Bronchial epithelial cell (primary cell): ENCODE measurements at regions not wholly inside any gene's neighbourhood (a gene's known extent, or its start where the extent isn't known, plus 50 kb on each side); places are given as distances from the start of the nearest gene placed in this dataset.

Source experiments
- DNase-seq: peaks from one replicate; pipeline ENCODE4 v3.0.0-alpha.2; 2010; ENCODE audit warnings: low read depth
- FAIRE-seq: peaks from 2 replicates; lab custom pipeline; 2011; peaks lifted over from hg19 to GRCh38; lab: Jason Lieb, UNC
- H3K27me3 ChIP-seq: 2 replicates; pipeline ENCODE4 v1.5.1; 2011; ENCODE audit warnings: low read length; ENCODE audit not compliant: control insufficient read depth, insufficient read depth
- H3K36me3 ChIP-seq: 2 replicates; pipeline ENCODE4 v1.5.1; 2011; ENCODE audit warnings: low read length; ENCODE audit not compliant: control insufficient read depth, insufficient read depth
- H3K4me3 ChIP-seq: 2 replicates; pipeline ENCODE4 v1.5.1; 2011; ENCODE audit warnings: mild to moderate bottlenecking, low read depth, low read length, control low read depth
- TF ChIP-seq, protein P1 (sequence below): IDR thresholded peaks from 2 replicates; pipeline ENCODE4 v1.5.1; 2011; ENCODE audit warnings: mild to moderate bottlenecking, moderate library complexity, low read length, control low read depth, inconsistent platforms; ENCODE audit not compliant: insufficient read depth, severe bottlenecking

DNA sequence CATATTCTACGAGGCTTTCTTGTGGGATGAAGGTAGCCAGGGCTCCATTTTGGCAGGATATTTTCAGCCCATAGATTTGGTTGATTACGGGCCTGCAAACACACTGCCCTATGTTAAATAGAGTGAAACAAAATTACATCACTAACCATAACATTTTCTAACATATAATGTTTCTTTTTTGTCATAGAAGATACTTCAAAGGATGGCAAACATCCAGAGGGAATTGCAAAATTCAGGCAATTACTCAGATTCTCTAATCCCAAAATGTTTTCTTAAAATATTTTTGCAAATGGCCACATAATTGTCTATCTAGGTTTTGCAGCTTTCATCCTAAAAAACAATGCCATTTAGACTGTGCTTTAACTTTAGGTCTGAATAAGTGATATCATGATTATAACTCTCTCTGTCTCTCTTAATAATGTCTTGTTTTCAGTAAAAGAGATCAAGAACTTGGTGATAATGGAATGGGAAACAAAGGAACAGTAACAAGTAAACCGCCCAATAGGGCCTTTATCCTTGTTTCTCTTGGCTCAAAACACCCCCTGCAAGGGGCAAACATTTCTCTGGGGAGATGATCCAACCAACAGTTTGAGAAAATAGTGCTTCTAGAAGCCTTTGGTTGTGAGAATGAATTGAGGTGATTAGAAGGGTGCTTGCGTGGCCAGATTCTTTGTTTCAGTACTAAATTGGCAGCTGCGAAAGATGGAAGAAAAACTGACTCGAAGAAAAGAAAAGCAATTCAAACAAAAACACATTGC is 54.4 kb upstream of the BTG1 start:
- TF ChIP-seq, protein P1, sequence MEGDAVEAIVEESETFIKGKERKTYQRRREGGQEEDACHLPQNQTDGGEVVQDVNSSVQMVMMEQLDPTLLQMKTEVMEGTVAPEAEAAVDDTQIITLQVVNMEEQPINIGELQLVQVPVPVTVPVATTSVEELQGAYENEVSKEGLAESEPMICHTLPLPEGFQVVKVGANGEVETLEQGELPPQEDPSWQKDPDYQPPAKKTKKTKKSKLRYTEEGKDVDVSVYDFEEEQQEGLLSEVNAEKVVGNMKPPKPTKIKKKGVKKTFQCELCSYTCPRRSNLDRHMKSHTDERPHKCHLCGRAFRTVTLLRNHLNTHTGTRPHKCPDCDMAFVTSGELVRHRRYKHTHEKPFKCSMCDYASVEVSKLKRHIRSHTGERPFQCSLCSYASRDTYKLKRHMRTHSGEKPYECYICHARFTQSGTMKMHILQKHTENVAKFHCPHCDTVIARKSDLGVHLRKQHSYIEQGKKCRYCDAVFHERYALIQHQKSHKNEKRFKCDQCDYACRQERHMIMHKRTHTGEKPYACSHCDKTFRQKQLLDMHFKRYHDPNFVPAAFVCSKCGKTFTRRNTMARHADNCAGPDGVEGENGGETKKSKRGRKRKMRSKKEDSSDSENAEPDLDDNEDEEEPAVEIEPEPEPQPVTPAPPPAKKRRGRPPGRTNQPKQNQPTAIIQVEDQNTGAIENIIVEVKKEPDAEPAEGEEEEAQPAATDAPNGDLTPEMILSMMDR, result no peak
- Histone ChIP-seq H3K36me3 (no peaks in the 10 kb centered on the region), H3K27me3 (no peaks in the 10 kb centered on the region), H3K4me3 (no peak overlapping the region)
- DNase-seq (no peak), FAIRE-seq (no peak)

DNA sequence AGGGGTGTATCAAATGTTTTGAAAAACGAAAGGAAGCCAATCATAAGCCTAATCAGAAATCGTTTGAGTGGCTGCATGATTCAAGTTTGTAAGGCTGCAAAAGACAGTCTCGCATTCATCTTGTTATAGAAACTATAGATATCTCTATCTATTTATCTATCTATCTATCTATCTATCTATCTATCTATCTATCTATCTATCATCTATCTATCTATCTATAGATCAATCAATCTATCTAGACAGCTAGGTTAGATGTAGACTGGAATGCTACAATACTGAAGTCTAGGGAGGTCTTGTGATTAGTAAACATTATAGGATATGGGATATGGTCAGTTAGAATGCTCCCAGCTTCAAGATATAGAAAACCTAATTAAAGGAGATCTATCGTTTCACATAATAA is 52.2 kb upstream of the BTG1 start:
- no peak overlapping the region for H3K4me3 ChIP-seq
- no peaks in the 10 kb centered on the region for H3K36me3 ChIP-seq
- TF ChIP-seq, protein P1, result no peak
- DNase-seq (no peak), FAIRE-seq (no peak)
- H3K27me3 ChIP-seq, result no peaks in the 10 kb centered on the region

DNA sequence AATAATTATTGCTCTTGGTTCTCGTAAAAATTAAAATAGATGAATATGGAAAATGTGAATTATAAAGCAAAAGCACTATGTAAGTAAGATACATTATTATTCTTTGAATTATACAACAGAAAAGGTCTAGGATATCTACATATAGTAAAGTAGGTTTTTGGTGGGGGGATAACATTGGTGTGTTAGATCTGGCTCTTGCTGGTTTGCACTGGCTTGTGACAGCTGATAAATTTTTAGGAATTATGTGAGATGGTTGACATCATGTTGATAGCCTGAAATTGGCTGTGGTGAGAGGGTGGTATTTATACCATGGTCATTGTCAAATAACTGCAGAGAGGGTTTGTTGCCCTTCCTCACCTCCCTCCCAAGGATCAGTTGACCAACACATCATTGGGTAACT is 50.7 kb upstream of the BTG1 start:
- FAIRE-seq, result no peak
- Histone ChIP-seq H3K36me3 (no peaks in the 10 kb centered on the region), H3K4me3 (no peak overlapping the region), H3K27me3 (no peaks in the 10 kb centered on the region)
- DNase-seq, result no peak
- TF ChIP-seq, protein P1, result no peak
